HCT116 (cell line): ENCODE measurements at regions not wholly inside any gene's neighbourhood (a gene's known extent, or its start where the extent isn't known, plus 50 kb on each side); places are given as distances from the start of the nearest gene placed in this dataset.

Experiments
- ATAC-seq: fragments of 200-7000 bp; cut with Tn5 transposase; 2 replicates; pipeline ENCODE4 v1.9.1; 2020; ENCODE audit warnings: mild to moderate bottlenecking, moderate library complexity
- BruUV-seq: library from RNA; stranded (reverse); fragments of 400-500 nt; replicated peaks from 2 replicates; lab custom pipeline; 2021; lab: Mats Ljungman, UMichigan
- CTCF ChIA-PET: fragments of 300-600 bp; sonication (Branson Sonifier 250); formaldehyde crosslinking; loops from one replicate; lab custom pipeline; 2021; ENCODE audit warnings: antibody characterized with exemption; lab: Charles Lee
- POLR2A ChIA-PET: fragments of 300-600, 350-600 bp; sonication (Branson Sonifier 250); formaldehyde crosslinking; loops from one replicate; lab custom pipeline; 2021; ENCODE audit warnings: antibody characterized with exemption; lab: Charles Lee
- RAD21 ChIA-PET, 2 experiments: fragments of 300-600 bp; sonication (Branson Sonifier 250); formaldehyde crosslinking; loops; one replicate each; lab custom pipeline; 2023; ENCODE audit warnings: low total read pairs in 2 of 2; ENCODE audit not compliant: uncharacterized antibody in 2 of 2, unreplicated experiment in 2 of 2, low non-redundant PET in 1 of 2; lab: Charles Lee
- DNase-seq: peaks from one replicate; pipeline ENCODE4 v3.0.0-alpha.2; 2010; ENCODE audit warnings: low read depth, low spot score
- H2AFZ ChIP-seq: fragments of 200-600 bp; shearing (Covaris generic), sonication (generic); 2 replicates; pipeline ENCODE4 v1.6.1; 2017; ENCODE audit warnings: low read depth, mixed run types, mixed read lengths, antibody characterized with exemption, low read length; ENCODE audit not compliant: poor library complexity, severe bottlenecking
- H3K27ac ChIP-seq: 2 replicates; pipeline ENCODE4 v1.5.1; 2012; ENCODE audit warnings: low read depth, low read length
- H3K27me3 ChIP-seq: fragments of 200-600 bp; sonication (generic); 2 replicates; pipeline ENCODE4 v1.6.1; 2016; ENCODE audit warnings: mixed run types, low read length, mixed read lengths; ENCODE audit not compliant: insufficient read depth
- H3K36me3 ChIP-seq, 2 experiments: fragments of 200-500 bp in 1 of 2; fragments of 200-600 bp in 1 of 2; sonication (Bioruptor generic) in 1 of 2; sonication (generic) in 1 of 2; 2 replicates each; pipeline versions ENCODE4 v1.5.1 to v1.6.1; 2014 to 2016; ENCODE audit warnings: low read length in 2 of 2, inconsistent platforms in 1 of 2, mixed read lengths in 1 of 2, mixed run types in 1 of 2; ENCODE audit not compliant: insufficient read depth in 2 of 2, control insufficient read depth in 1 of 2
- H3K4me1 ChIP-seq, 2 experiments: fragments of 200-600 bp in 1 of 2; sonication (generic) in 1 of 2; 2 replicates each; pipeline versions ENCODE4 v1.5.1 to v1.6.1; 2012 to 2017; ENCODE audit warnings: low read length in 2 of 2, inconsistent platforms in 1 of 2, mild to moderate bottlenecking in 1 of 2, mixed read lengths in 1 of 2, mixed run types in 1 of 2, moderate library complexity in 1 of 2; ENCODE audit not compliant: insufficient read depth in 2 of 2, control insufficient read depth in 1 of 2
- H3K4me2 ChIP-seq: fragments of 200-600 bp; sonication (generic); 2 replicates; pipeline ENCODE4 v1.6.1; 2017; ENCODE audit warnings: mixed run types, low read length, mixed read lengths
- H3K4me3 ChIP-seq, 2 experiments: fragments of 200-600 bp in 1 of 2; sonication (generic) in 1 of 2; replicated peaks in 1 of 2; 2 replicates each; pipeline ENCODE4 v1.5.1; 2011 to 2016; ENCODE audit warnings: low read length in 2 of 2, control low read depth in 1 of 2, low read depth in 1 of 2, mild to moderate bottlenecking in 1 of 2, mixed read lengths in 1 of 2, mixed run types in 1 of 2
- H3K79me2 ChIP-seq: fragments of 200-600 bp; sonication (generic); 2 replicates; pipeline ENCODE4 v1.6.1; 2017; ENCODE audit warnings: mild to moderate bottlenecking, mixed run types, low read length, moderate library complexity, mixed read lengths; ENCODE audit not compliant: insufficient read depth
- H3K9ac ChIP-seq: fragments of 200-600 bp; sonication (generic); 2 replicates; pipeline ENCODE4 v1.6.1; 2016; ENCODE audit warnings: low read length, mixed read lengths
- H3K9me2 ChIP-seq: fragments of 200-600 bp; sonication (generic), shearing (Covaris generic); 2 replicates; pipeline ENCODE4 v1.6.1; 2017; ENCODE audit warnings: mixed run types, mild to moderate bottlenecking, moderate library complexity; ENCODE audit not compliant: insufficient read depth
- H3K9me3 ChIP-seq, 2 experiments: fragments of 200-500 bp in 1 of 2; fragments of 200-600 bp in 1 of 2; sonication (Bioruptor generic) in 1 of 2; sonication (generic) in 1 of 2; 2 replicates each; pipeline ENCODE4 v1.6.1; 2014 to 2017; ENCODE audit warnings: low read length in 2 of 2, mixed read lengths in 2 of 2, inconsistent platforms in 1 of 2, low read depth in 1 of 2, mild to moderate bottlenecking in 1 of 2, mixed run types in 1 of 2, moderate library complexity in 1 of 2; ENCODE audit not compliant: control insufficient read depth in 1 of 2, insufficient read depth in 1 of 2
- H4K20me1 ChIP-seq: fragments of 200-600 bp; sonication (generic), shearing (Covaris generic); 2 replicates; pipeline ENCODE4 v1.6.1; 2017; ENCODE audit warnings: mixed run types, mild to moderate bottlenecking, moderate library complexity; ENCODE audit not compliant: insufficient read depth
- CBX3 ChIP-seq: IDR thresholded peaks from 2 replicates; pipeline ENCODE4 v1.6.1; 2012; ENCODE audit warnings: low read depth
- CEBPB ChIP-seq: IDR thresholded peaks from 2 replicates; pipeline ENCODE4 v1.6.1; 2012; ENCODE audit warnings: low read depth
- EGR1 ChIP-seq: IDR thresholded peaks from 2 replicates; pipeline ENCODE4 v1.6.1; 2012; ENCODE audit warnings: low read depth
- ELF1 ChIP-seq: IDR thresholded peaks from 2 replicates; pipeline ENCODE4 v1.6.1; 2012; ENCODE audit warnings: low read depth, borderline replicate concordance
- EZH2phosphoT487 ChIP-seq: fragments of 200-600 bp; IDR thresholded peaks from 2 replicates; pipeline ENCODE4 v1.6.1; 2018; ENCODE audit warnings: antibody characterized with exemption, borderline replicate concordance
- POLR2A ChIP-seq: IDR thresholded peaks from 2 replicates; pipeline ENCODE4 v1.7.0; 2011; ENCODE audit warnings: borderline replicate concordance; ENCODE audit not compliant: insufficient read depth, insufficient read length; ENCODE audit errors: extremely low read depth
- POLR2AphosphoS5 ChIP-seq: IDR thresholded peaks from 2 replicates; pipeline ENCODE4 v1.6.1; 2011; ENCODE audit warnings: mild to moderate bottlenecking, low read depth, low read length, moderate library complexity
- RAD21 ChIP-seq: IDR thresholded peaks from 2 replicates; pipeline ENCODE4 v1.6.1; 2012; ENCODE audit warnings: low read depth, mild to moderate bottlenecking
- SIN3A ChIP-seq: IDR thresholded peaks from 2 replicates; pipeline ENCODE4 v1.6.1; 2012; ENCODE audit warnings: low read depth
- SP1 ChIP-seq: IDR thresholded peaks from 2 replicates; pipeline ENCODE4 v1.6.1; 2012; ENCODE audit warnings: low read depth
- SRF ChIP-seq: IDR thresholded peaks from 2 replicates; pipeline ENCODE4 v1.6.1; 2012; ENCODE audit warnings: low read depth
- TCF7L2 ChIP-seq: IDR thresholded peaks from 2 replicates; pipeline ENCODE4 v1.7.0; 2011; ENCODE audit warnings: borderline replicate concordance, inconsistent platforms; ENCODE audit not compliant: insufficient read depth, insufficient read length; ENCODE audit errors: extremely low read depth
- intact Hi-C: fragments of 100-400 bp; cut with micrococcal nuclease; formaldehyde crosslinking; loops from 2 replicates; pipeline ENCODE4 v1.10.0; 2022
- TF ChIP-seq, protein P1 (sequence below), 3 experiments: fragments of 200-600 bp in 1 of 3; sonication (generic) in 1 of 3; IDR thresholded peaks in 2 of 3; conservative IDR thresholded peaks in 1 of 3; 2 replicates each; pipeline ENCODE4 v1.5.1; 2012 to 2017; ENCODE audit warnings: low read depth in 2 of 3, low read length in 2 of 3, antibody characterized with exemption in 1 of 3, borderline replicate concordance in 1 of 3, control low read depth in 1 of 3, mild to moderate bottlenecking in 1 of 3, mixed read lengths in 1 of 3, mixed run types in 1 of 3, moderate library complexity in 1 of 3; ENCODE audit not compliant: insufficient read depth in 1 of 3
- TF ChIP-seq, protein P2 (sequence below): IDR thresholded peaks from 2 replicates; pipeline ENCODE4 v1.6.1; 2012; ENCODE audit warnings: low read depth
- TF ChIP-seq, protein P3 (sequence below): IDR thresholded peaks from 2 replicates; pipeline ENCODE4 v1.6.1; 2012
- TF ChIP-seq, protein P4 (sequence below): IDR thresholded peaks from 2 replicates; pipeline ENCODE4 v1.6.1; 2012

DNA sequence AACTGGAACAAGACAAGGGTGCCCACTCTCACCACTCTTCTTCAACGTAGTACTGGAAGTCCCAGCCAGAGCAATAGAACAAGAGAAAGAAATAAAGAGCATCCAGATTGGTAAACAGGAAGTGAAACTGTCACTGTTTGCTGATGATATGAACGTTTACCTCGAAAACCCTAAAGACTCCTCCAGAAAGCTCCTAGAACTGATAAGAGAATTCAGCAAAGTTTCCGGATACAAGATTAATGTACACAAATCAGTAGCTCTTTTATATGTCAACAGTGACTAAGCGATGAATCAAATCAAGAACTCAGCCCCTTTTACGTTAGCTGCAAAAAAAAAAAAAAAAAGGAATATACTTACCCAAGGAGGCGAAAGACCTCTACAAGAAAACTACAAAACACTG lies 306.6 kb downstream of the PLK2 start:
- BruUV-seq, result no TSS peak
- no peaks in the 10 kb centered on the region for H3K9me3 ChIP-seq
- H2AFZ ChIP-seq, result no peak overlapping the region
- RAD21 ChIA-PET, result no interaction called here
- no peak overlapping the region for H3K4me3 ChIP-seq
- no peak for ATAC-seq
- H3K27ac ChIP-seq, result no peak overlapping the region
- no peaks in the 10 kb centered on the region for H3K27me3 ChIP-seq
- intact Hi-C loops, result no loop called here
- no peak for DNase-seq
- CTCF ChIA-PET, result no interaction called here
- H3K79me2 ChIP-seq, result no peaks in the 10 kb centered on the region
- peaks cover 0 to 10% of the 10 kb centered on the region in 2 experiments; a peak in 2 of 4 replicates for H3K4me1 ChIP-seq
- H4K20me1 ChIP-seq, result no peaks in the 10 kb centered on the region
- POLR2A ChIA-PET, result no interaction called here
- no peaks in the 10 kb centered on the region for H3K9me2 ChIP-seq
- no peaks in the 10 kb centered on the region for H3K36me3 ChIP-seq
- H3K9ac ChIP-seq, result no peak overlapping the region
- H3K4me2 ChIP-seq, result no peak overlapping the region
- TF ChIP-seq CBX3 (no peak), POLR2AphosphoS5 (no peak), SRF (no peak), CEBPB (no peak), EZH2phosphoT487 (no peak), POLR2A (no peak), SP1 (no peak), TCF7L2 (no peak), SIN3A (no peak), RAD21 (no peak), ELF1 (no peak), EGR1 (no peak)
- TF ChIP-seq, protein P1, sequence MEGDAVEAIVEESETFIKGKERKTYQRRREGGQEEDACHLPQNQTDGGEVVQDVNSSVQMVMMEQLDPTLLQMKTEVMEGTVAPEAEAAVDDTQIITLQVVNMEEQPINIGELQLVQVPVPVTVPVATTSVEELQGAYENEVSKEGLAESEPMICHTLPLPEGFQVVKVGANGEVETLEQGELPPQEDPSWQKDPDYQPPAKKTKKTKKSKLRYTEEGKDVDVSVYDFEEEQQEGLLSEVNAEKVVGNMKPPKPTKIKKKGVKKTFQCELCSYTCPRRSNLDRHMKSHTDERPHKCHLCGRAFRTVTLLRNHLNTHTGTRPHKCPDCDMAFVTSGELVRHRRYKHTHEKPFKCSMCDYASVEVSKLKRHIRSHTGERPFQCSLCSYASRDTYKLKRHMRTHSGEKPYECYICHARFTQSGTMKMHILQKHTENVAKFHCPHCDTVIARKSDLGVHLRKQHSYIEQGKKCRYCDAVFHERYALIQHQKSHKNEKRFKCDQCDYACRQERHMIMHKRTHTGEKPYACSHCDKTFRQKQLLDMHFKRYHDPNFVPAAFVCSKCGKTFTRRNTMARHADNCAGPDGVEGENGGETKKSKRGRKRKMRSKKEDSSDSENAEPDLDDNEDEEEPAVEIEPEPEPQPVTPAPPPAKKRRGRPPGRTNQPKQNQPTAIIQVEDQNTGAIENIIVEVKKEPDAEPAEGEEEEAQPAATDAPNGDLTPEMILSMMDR (IDR thresholded peaks at IDR 0.05 in 2 of 3, conservative IDR thresholded peaks at IDR 0.05 in 1 of 3; ENCODE audit: borderline replicate concordance in 1 of 3, insufficient read depth in 1 of 3, low read depth in 2 of 3, low read length in 2 of 3), result no peak
- TF ChIP-seq, protein P2, sequence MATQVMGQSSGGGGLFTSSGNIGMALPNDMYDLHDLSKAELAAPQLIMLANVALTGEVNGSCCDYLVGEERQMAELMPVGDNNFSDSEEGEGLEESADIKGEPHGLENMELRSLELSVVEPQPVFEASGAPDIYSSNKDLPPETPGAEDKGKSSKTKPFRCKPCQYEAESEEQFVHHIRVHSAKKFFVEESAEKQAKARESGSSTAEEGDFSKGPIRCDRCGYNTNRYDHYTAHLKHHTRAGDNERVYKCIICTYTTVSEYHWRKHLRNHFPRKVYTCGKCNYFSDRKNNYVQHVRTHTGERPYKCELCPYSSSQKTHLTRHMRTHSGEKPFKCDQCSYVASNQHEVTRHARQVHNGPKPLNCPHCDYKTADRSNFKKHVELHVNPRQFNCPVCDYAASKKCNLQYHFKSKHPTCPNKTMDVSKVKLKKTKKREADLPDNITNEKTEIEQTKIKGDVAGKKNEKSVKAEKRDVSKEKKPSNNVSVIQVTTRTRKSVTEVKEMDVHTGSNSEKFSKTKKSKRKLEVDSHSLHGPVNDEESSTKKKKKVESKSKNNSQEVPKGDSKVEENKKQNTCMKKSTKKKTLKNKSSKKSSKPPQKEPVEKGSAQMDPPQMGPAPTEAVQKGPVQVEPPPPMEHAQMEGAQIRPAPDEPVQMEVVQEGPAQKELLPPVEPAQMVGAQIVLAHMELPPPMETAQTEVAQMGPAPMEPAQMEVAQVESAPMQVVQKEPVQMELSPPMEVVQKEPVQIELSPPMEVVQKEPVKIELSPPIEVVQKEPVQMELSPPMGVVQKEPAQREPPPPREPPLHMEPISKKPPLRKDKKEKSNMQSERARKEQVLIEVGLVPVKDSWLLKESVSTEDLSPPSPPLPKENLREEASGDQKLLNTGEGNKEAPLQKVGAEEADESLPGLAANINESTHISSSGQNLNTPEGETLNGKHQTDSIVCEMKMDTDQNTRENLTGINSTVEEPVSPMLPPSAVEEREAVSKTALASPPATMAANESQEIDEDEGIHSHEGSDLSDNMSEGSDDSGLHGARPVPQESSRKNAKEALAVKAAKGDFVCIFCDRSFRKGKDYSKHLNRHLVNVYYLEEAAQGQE, result no peak
- TF ChIP-seq, protein P3, sequence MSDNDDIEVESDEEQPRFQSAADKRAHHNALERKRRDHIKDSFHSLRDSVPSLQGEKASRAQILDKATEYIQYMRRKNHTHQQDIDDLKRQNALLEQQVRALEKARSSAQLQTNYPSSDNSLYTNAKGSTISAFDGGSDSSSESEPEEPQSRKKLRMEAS, result no peak
- TF ChIP-seq, protein P4, sequence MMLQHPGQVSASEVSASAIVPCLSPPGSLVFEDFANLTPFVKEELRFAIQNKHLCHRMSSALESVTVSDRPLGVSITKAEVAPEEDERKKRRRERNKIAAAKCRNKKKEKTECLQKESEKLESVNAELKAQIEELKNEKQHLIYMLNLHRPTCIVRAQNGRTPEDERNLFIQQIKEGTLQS, result no peak
